ENCODE measurements at regions not wholly inside any gene's neighbourhood (a gene's known extent, or its start where the extent isn't known, plus 50 kb on each side); places are given as distances from the start of the nearest gene placed in this dataset.

DNA sequence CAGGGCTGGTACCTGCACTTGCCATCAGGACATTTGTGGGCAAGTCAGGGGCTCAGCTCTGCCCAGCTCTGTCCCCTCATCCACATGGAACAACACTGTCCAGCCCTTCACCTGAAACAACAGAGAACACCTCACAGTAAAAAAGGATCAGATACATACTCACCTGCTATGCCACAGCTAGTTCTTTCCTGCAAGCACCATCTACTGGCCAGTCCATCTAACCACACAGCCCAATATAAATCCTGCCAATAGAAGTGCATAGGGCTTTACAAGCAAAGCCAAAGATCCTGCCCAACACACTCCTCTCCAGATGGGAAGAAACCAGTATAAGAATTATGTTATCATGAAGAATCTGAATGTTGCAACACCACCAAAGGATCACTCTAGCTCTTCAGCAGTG lies 52.2 kb upstream of the GALNT13 start:
- TF ChIP-seq POLR2AphosphoS5 (IDR thresholded peaks at IDR 0.05; ENCODE audit: low read length) (no peak), YY1 (IDR thresholded peaks at IDR 0.05; ENCODE audit: low read depth, low read length) (no peak), BHLHE40 (IDR thresholded peaks at IDR 0.05; ENCODE audit: borderline replicate concordance in 1 of 2, low read depth in 2 of 2, low read length in 1 of 2) (no peak)
- TF ChIP-seq, protein P1, sequence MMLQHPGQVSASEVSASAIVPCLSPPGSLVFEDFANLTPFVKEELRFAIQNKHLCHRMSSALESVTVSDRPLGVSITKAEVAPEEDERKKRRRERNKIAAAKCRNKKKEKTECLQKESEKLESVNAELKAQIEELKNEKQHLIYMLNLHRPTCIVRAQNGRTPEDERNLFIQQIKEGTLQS (IDR thresholded peaks at IDR 0.05; ENCODE audit: borderline replicate concordance, extremely low read depth, low read depth, low read length), result no peak
